Astrocyte (in vitro differentiated cells and primary cell): ENCODE measurements at regions not wholly inside any gene's neighbourhood (a gene's known extent, or its start where the extent isn't known, plus 50 kb on each side); places are given as distances from the start of the nearest gene placed in this dataset.
"Not testable (repeated sequence)": the region's sequence is repeated elsewhere in the genome, so short reads cannot be mapped to it uniquely, and the experiment has no call there.

ENCODE experiments used
- DNase-seq: peaks from one replicate; pipeline ENCODE4 v3.0.0-alpha.2; 2010; ENCODE audit warnings: low read depth
- FAIRE-seq: peaks from 2 replicates; lab custom pipeline; 2011; peaks lifted over from hg19 to GRCh38; lab: Jason Lieb, UNC
- H2AFZ ChIP-seq: 2 replicates; pipeline ENCODE4 v1.6.0; 2012; ENCODE audit warnings: low read depth, low read length, inconsistent platforms
- H3K27ac ChIP-seq: 2 replicates; pipeline ENCODE4 v1.5.1; 2011; ENCODE audit warnings: low read depth, low read length, inconsistent platforms
- H3K27me3 ChIP-seq: 2 replicates; pipeline ENCODE4 v1.6.0; 2011; ENCODE audit warnings: low read length, inconsistent platforms; ENCODE audit not compliant: insufficient read depth
- H3K36me3 ChIP-seq: 2 replicates; pipeline ENCODE4 v1.5.1; 2011; ENCODE audit warnings: low read length, inconsistent platforms; ENCODE audit not compliant: insufficient read depth
- H3K4me1 ChIP-seq: 2 replicates; pipeline ENCODE4 v1.5.1; 2011; ENCODE audit warnings: low read length, inconsistent platforms; ENCODE audit not compliant: insufficient read depth
- H3K4me2 ChIP-seq: 2 replicates; pipeline ENCODE4 v1.6.0; 2012; ENCODE audit warnings: low read length, inconsistent platforms
- H3K4me3 ChIP-seq: 2 replicates; pipeline ENCODE4 v1.5.1; 2011; ENCODE audit warnings: low read depth, mild to moderate bottlenecking, low read length, inconsistent platforms; ENCODE audit not compliant: insufficient read depth
- H3K79me2 ChIP-seq: 2 replicates; pipeline ENCODE4 v1.6.0; 2012; ENCODE audit warnings: mild to moderate bottlenecking, low read length, inconsistent platforms; ENCODE audit not compliant: insufficient read depth
- H3K9ac ChIP-seq: 2 replicates; pipeline ENCODE4 v1.6.0; 2012; ENCODE audit warnings: mild to moderate bottlenecking, low read length, inconsistent platforms
- H3K9me3 ChIP-seq: 2 replicates; pipeline ENCODE4 v1.5.1; 2012; ENCODE audit warnings: low read depth, mild to moderate bottlenecking, low read length, inconsistent platforms; ENCODE audit not compliant: insufficient read depth
- H4K20me1 ChIP-seq: 2 replicates; pipeline ENCODE4 v1.6.0; 2012; ENCODE audit warnings: low read length, inconsistent platforms; ENCODE audit not compliant: insufficient read depth
- H3K27ac Mint-ChIP-seq: one replicate; pipeline ENCODE4 v1.8.0; 2021; ENCODE audit warnings: mild to moderate bottlenecking, mixed read lengths; ENCODE audit not compliant: unreplicated experiment
- H3K27me3 Mint-ChIP-seq: one replicate; pipeline ENCODE4 v1.8.0; 2021; ENCODE audit warnings: low read depth, mixed read lengths; ENCODE audit not compliant: unreplicated experiment
- H3K36me3 Mint-ChIP-seq: one replicate; pipeline ENCODE4 v1.8.0; 2021; ENCODE audit warnings: low read depth, mixed read lengths; ENCODE audit not compliant: unreplicated experiment
- H3K4me1 Mint-ChIP-seq: one replicate; pipeline ENCODE4 v1.8.0; 2021; ENCODE audit warnings: low read depth, mixed read lengths; ENCODE audit not compliant: unreplicated experiment
- H3K4me3 Mint-ChIP-seq: one replicate; pipeline ENCODE4 v1.8.0; 2021; ENCODE audit warnings: mild to moderate bottlenecking, moderate library complexity, mixed read lengths; ENCODE audit not compliant: unreplicated experiment
- H3K9me3 Mint-ChIP-seq: one replicate; pipeline ENCODE4 v1.8.0; 2021; ENCODE audit warnings: mild to moderate bottlenecking, mixed read lengths; ENCODE audit not compliant: unreplicated experiment
- CTCF ChIP-seq: IDR thresholded peaks from 2 replicates; pipeline ENCODE4 v1.5.1; 2011; ENCODE audit warnings: low read depth, mild to moderate bottlenecking, inconsistent platforms, low read length, moderate library complexity; ENCODE audit not compliant: insufficient read depth
- EZH2 ChIP-seq: IDR thresholded peaks from 2 replicates; pipeline ENCODE4 v1.6.1; 2012; ENCODE audit warnings: mild to moderate bottlenecking, low read length, inconsistent platforms; ENCODE audit not compliant: insufficient read depth

GRCh38 chr13:80069374-80069773, 271.6 kb downstream of the SPRY2 start:
- H3K4me3 ChIP-seq, result no peak overlapping the region
- no peak overlapping the region for H3K9ac ChIP-seq
- no peaks in the 10 kb centered on the region for H4K20me1 ChIP-seq
- DNase-seq (no peak), FAIRE-seq (no peak)
- no peak overlapping the region for H3K27ac Mint-ChIP-seq
- H3K27me3 Mint-ChIP-seq, result no peaks in the 10 kb centered on the region
- H3K4me1 ChIP-seq, result no peaks in the 10 kb centered on the region
- H3K36me3 ChIP-seq, result no peaks in the 10 kb centered on the region
- no peaks in the 10 kb centered on the region for H3K79me2 ChIP-seq
- no peaks in the 10 kb centered on the region for H3K9me3 ChIP-seq
- no peaks in the 10 kb centered on the region for H3K27me3 ChIP-seq
- H3K36me3 Mint-ChIP-seq, result no peaks in the 10 kb centered on the region
- TF ChIP-seq CTCF (no peak), EZH2 (no peak)
- no peak overlapping the region for H2AFZ ChIP-seq
- H3K9me3 Mint-ChIP-seq, result peaks cover 2% of the 10 kb centered on the region
- no peak overlapping the region for H3K27ac ChIP-seq
- peaks cover 7% of the 10 kb centered on the region for H3K4me1 Mint-ChIP-seq
- H3K4me3 Mint-ChIP-seq, result no peak overlapping the region
- H3K4me2 ChIP-seq, result no peak overlapping the region

GRCh38 chr13:80065996-80066395, 274.9 kb downstream of the SPRY2 start:
- TF ChIP-seq CTCF (no peak), EZH2 (no peak)
- H3K9me3 Mint-ChIP-seq, result peaks cover 3% of the 10 kb centered on the region
- DNase-seq (no peak), FAIRE-seq (no peak)
- no peaks in the 10 kb centered on the region for H3K27me3 Mint-ChIP-seq
- no peak overlapping the region for H3K4me3 Mint-ChIP-seq
- no peak overlapping the region for H3K4me3 ChIP-seq
- H3K4me1 ChIP-seq, result no peaks in the 10 kb centered on the region
- H3K4me2 ChIP-seq, result no peak overlapping the region
- no peak overlapping the region for H3K9ac ChIP-seq
- peaks cover 2% of the 10 kb centered on the region for H3K36me3 Mint-ChIP-seq
- no peaks in the 10 kb centered on the region for H3K79me2 ChIP-seq
- H3K4me1 Mint-ChIP-seq, result peaks cover 7% of the 10 kb centered on the region
- H3K27ac ChIP-seq, result no peak overlapping the region
- no peak overlapping the region for H3K27ac Mint-ChIP-seq
- no peaks in the 10 kb centered on the region for H4K20me1 ChIP-seq
- no peak overlapping the region for H2AFZ ChIP-seq
- no peaks in the 10 kb centered on the region for H3K9me3 ChIP-seq
- H3K36me3 ChIP-seq, result no peaks in the 10 kb centered on the region
- no peaks in the 10 kb centered on the region for H3K27me3 ChIP-seq

- H3K27ac Mint-ChIP-seq, H2AFZ ChIP-seq, H3K27me3 Mint-ChIP-seq, H3K4me3 ChIP-seq, H3K36me3 Mint-ChIP-seq, H3K9ac ChIP-seq, H3K9me3 ChIP-seq, H3K79me2 ChIP-seq, FAIRE-seq, H3K36me3 ChIP-seq, H3K4me2 ChIP-seq, H3K27me3 ChIP-seq, H3K4me3 Mint-ChIP-seq, H3K9me3 Mint-ChIP-seq, DNase-seq, H3K27ac ChIP-seq, H3K4me1 ChIP-seq, H4K20me1 ChIP-seq, H3K4me1 Mint-ChIP-seq: not testable (repeated sequence)
Observed at GRCh38 chr13:80062416-80062815, 278.5 kb downstream of the SPRY2 start.
